SK-N-MC (cell line): ENCODE measurements at regions not wholly inside any gene's neighbourhood (a gene's known extent, or its start where the extent isn't known, plus 50 kb on each side); places are given as distances from the start of the nearest gene placed in this dataset.

ENCODE experiments used
- EZH2 ChIP-seq: fragments of 200-600 bp; sonication (generic); IDR thresholded peaks from one replicate; pipeline ENCODE4 v1.6.1; 2017; ENCODE audit warnings: antibody characterized with exemption
- POLR2AphosphoS5 ChIP-seq: IDR thresholded peaks from 2 replicates; pipeline ENCODE4 v1.6.1; 2012; ENCODE audit warnings: mild to moderate bottlenecking, low read depth, low read length, borderline replicate concordance

DNA sequence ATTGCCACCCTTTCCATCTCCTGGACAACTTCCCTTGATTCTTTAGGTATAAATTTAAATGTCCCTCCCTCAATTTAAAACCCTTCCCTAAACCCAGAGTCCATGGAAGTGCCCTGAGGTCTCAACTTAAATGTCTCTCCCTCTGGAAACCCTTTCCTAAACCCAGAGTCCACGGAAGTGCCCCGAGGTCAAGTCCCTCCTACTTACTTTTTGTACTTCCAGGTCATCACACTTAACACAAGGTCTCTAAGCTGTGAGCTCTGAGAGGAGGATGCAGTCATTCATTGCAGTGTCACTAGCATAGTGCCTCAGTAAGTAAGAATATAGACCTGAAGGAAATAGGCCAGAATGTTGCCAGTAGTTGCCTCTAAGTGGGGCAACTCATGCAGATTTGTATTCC is 78.2 kb upstream of the BNC1 start:
- TF ChIP-seq POLR2AphosphoS5, result no peak
- TF ChIP-seq EZH2, result no peak
